ENCODE measurements at regions not wholly inside any gene's neighbourhood (a gene's known extent, or its start where the extent isn't known, plus 50 kb on each side); places are given as distances from the start of the nearest gene placed in this dataset.

- TF ChIP-seq CTCF (IDR thresholded peaks at IDR 0.05; ENCODE audit: insufficient read depth, low read depth, low read length) = no peak
- H3K4me3 ChIP-seq (ENCODE audit: low read depth, low read length) = no peak overlapping the region
- DNase-seq (ENCODE audit: low read depth) = no peak
These were observed 71.3 kb upstream of the IQCM start for GRCh38 chr4:149886786-149887490.

GRCh38 chr4:149889991-149890390 is 74.3 kb upstream of the IQCM start:
- no peak overlapping the region for H3K4me3 ChIP-seq (ENCODE audit: low read depth, low read length)
- DNase-seq (ENCODE audit: low read depth) = no peak
- TF ChIP-seq CTCF (IDR thresholded peaks at IDR 0.05; ENCODE audit: insufficient read depth, low read depth, low read length) = no peak

GRCh38 chr4:149890531-149890930 is 74.9 kb upstream of the IQCM start:
- no peak overlapping the region for H3K4me3 ChIP-seq (ENCODE audit: low read depth, low read length)
- no peak for DNase-seq (ENCODE audit: low read depth)
- no peak for TF ChIP-seq CTCF (IDR thresholded peaks at IDR 0.05; ENCODE audit: insufficient read depth, low read depth, low read length)

GRCh38 chr4:149891426-149891825 is 75.8 kb upstream of the IQCM start:
- no peak overlapping the region for H3K4me3 ChIP-seq (ENCODE audit: low read depth, low read length)
- DNase-seq (ENCODE audit: low read depth) = no peak
- no peak for TF ChIP-seq CTCF (IDR thresholded peaks at IDR 0.05; ENCODE audit: insufficient read depth, low read depth, low read length)

- DNase-seq (ENCODE audit: low read depth) = peak; percentile 42
- TF ChIP-seq CTCF (IDR thresholded peaks at IDR 0.05; ENCODE audit: insufficient read depth, low read depth, low read length) = peak; percentile 63
- H3K4me3 ChIP-seq (ENCODE audit: low read depth, low read length) = no peak overlapping the region
These were observed 80.8 kb upstream of the IQCM start for GRCh38 chr4:149896432-149896831.

- peak; percentile 22 for TF ChIP-seq CTCF (IDR thresholded peaks at IDR 0.05; ENCODE audit: insufficient read depth, low read depth, low read length)
- DNase-seq (ENCODE audit: low read depth) = peak; percentile 26
- no peak overlapping the region for H3K4me3 ChIP-seq (ENCODE audit: low read depth, low read length)
These were observed 82.1 kb upstream of the IQCM start for GRCh38 chr4:149897783-149898182.

- H3K4me3 ChIP-seq (ENCODE audit: low read depth, low read length) = no peak overlapping the region
- no peak for TF ChIP-seq CTCF (IDR thresholded peaks at IDR 0.05; ENCODE audit: insufficient read depth, low read depth, low read length)
- DNase-seq (ENCODE audit: low read depth) = no peak
These were observed 85.5 kb upstream of the IQCM start for GRCh38 chr4:149901128-149901527.
